ENCODE measurements at regions not wholly inside any gene's neighbourhood (a gene's known extent, or its start where the extent isn't known, plus 50 kb on each side); places are given as distances from the start of the nearest gene placed in this dataset.

GRCh38 chrX:116272861-116273260, 102.3 kb downstream of the AGTR2 start:
- DNase-seq (no peak), ATAC-seq (no peak)
- Mint-ChIP-seq H3K27ac (no peak overlapping the region), H3K9me3 (peaks cover 0 to 5% (median 0%) of the 10 kb centered on the region in 9 donors), H3K27me3 (no peaks in the 10 kb centered on the region), H3K4me1 (no peaks in the 10 kb centered on the region), H3K36me3 (no peaks in the 10 kb centered on the region), H3K4me3 (no peak overlapping the region)
- POLR2A ChIA-PET, result no interaction called here

DNA sequence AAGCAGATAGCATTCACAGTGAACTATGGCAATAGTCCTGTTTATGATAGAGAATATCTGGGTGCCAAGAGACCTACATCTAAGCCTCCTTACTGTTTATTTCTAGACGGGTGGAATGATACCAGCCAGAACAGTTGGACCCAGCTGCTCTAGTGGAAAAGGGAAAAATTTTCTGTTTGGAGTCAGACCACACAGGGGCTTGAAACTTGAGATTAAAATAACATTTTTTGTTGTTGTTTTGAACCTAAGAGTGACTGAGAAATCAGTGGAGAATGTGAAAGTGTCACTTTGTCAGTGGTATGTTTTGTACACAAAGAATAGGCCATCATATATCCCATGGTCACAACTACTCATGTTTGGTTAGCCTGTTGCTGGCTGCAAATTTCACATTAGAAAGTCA, 105.7 kb downstream of the AGTR2 start:
- Mint-ChIP-seq H3K9me3 (no peaks in the 10 kb centered on the region), H3K36me3 (no peaks in the 10 kb centered on the region), H3K27ac (no peak overlapping the region), H3K27me3 (no peaks in the 10 kb centered on the region), H3K4me3 (no peak overlapping the region), H3K4me1 (no peaks in the 10 kb centered on the region)
- POLR2A ChIA-PET, result no interaction called here
- DNase-seq (no peak), ATAC-seq (no peak)

GRCh38 chrX:116277351-116278225, 107.0 kb downstream of the AGTR2 start:
- Mint-ChIP-seq H3K4me1 (no peaks in the 10 kb centered on the region), H3K27me3 (no peaks in the 10 kb centered on the region), H3K36me3 (no peaks in the 10 kb centered on the region), H3K27ac (no peak overlapping the region), H3K9me3 (no peaks in the 10 kb centered on the region), H3K4me3 (no peak overlapping the region)
- DNase-seq (no peak), ATAC-seq (no peak)
- POLR2A ChIA-PET, result no interaction called here

DNA sequence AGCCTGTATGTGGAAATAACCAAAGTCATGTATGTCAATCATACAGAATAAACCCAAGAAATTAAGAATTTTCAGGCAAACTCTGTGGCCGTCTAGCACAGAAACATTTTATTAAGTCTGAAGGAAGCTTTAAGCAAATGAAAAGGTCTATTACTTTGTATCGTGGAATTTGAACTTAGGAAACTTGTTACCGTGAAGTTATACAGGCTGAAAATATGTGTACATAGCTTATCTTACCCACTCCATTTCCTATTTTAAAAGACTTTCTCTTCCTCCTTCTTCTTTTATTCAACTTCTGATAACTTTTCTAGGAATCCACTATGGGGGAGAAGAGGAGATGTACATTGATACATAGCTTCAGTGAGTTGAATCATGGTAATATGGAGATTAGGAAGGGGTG, 108.3 kb downstream of the AGTR2 start:
- Mint-ChIP-seq H3K4me1 (no peaks in the 10 kb centered on the region), H3K27ac (no peak overlapping the region), H3K36me3 (no peaks in the 10 kb centered on the region), H3K27me3 (no peaks in the 10 kb centered on the region), H3K4me3 (no peak overlapping the region), H3K9me3 (no peaks in the 10 kb centered on the region)
- no peak for ATAC-seq
- POLR2A ChIA-PET, result no interaction called here
- no peak for DNase-seq

DNA sequence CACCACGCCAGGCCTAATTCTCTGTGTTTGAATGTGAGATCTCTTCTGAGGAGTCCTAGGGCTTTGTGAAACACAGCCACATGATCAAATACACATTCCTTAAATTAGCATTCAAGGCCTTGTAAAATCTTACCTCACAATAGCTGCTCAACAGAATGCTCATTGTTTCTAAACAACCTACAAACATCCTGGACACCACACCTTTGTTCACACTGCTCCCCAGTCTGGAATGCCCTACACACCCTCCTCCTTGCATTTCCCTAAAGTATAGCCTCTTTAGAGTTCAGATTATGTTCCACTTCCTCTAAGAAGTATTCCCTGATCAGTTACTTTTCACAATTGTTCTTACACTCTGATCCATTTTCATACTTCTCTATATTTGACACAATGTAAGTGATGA, 110.6 kb downstream of the AGTR2 start:
- H3K4me1 Mint-ChIP-seq, result no peaks in the 10 kb centered on the region
- H3K36me3 Mint-ChIP-seq, result no peaks in the 10 kb centered on the region
- no peak overlapping the region for H3K27ac Mint-ChIP-seq
- POLR2A ChIA-PET, result no interaction called here
- no peaks in the 10 kb centered on the region for H3K9me3 Mint-ChIP-seq
- no peak overlapping the region for H3K4me3 Mint-ChIP-seq
- DNase-seq, result no peak
- H3K27me3 Mint-ChIP-seq, result no peaks in the 10 kb centered on the region
- no peak for ATAC-seq

- Mint-ChIP-seq H3K4me1 (no peaks in the 10 kb centered on the region), H3K36me3 (no peaks in the 10 kb centered on the region), H3K4me3 (no peak overlapping the region), H3K27ac (no peak overlapping the region), H3K9me3 (no peaks in the 10 kb centered on the region), H3K27me3 (no peaks in the 10 kb centered on the region)
- ATAC-seq (no peak), DNase-seq (no peak)
- POLR2A ChIA-PET, result no interaction called here
Measured at GRCh38 chrX:116282751-116283150, 112.2 kb downstream of the AGTR2 start.

DNA sequence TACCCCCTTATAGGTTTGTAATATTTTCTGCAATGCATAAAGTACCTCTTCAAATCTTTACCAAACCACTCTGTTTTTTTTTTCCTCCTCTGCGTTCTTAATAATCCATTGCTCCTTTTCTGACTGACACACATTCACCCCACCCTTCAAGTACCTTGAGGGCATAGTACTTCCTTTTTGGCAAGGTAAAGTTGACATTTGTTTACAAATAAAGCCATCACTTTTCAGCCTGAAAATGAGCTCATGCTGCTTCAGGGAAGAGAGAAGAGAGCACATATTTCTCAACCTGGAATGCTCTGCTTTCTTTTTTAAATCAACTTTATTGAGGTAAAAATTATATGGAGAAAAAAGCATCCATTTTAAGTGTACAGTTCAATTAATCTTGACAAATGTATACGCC, 113.9 kb downstream of the AGTR2 start:
- no peaks in the 10 kb centered on the region for H3K4me1 Mint-ChIP-seq

DNA sequence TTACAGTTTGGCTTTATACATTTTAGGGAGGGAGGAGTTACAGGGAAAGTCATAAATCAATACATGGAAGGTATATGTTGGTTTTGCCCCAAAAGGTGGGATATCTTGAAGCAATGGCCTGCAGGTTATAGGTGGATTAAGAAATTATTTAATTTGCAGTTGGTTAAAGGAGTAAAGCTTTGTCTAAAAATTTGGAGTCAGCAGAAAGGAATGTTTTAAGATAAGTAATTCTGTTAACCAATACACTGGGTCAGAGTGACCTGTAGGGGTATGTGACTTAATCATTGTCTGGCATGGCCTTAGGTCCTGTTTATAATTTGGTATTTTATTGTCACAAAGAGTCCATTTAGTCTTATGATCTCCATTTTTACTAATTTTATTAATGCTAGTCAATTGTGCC, 115.0 kb downstream of the AGTR2 start:
- Mint-ChIP-seq H3K27me3 (no peaks in the 10 kb centered on the region), H3K36me3 (no peaks in the 10 kb centered on the region), H3K4me3 (no peak overlapping the region), H3K27ac (no peak overlapping the region), H3K9me3 (peaks cover 0 to 2% (median 0%) of the 10 kb centered on the region in 9 donors), H3K4me1 (no peaks in the 10 kb centered on the region)
- ATAC-seq, result no peak
- no peak for DNase-seq
- POLR2A ChIA-PET, result no interaction called here

More for the DNA sequence above, 113.9 kb downstream of the AGTR2 start:
- no peak overlapping the region for H3K27ac Mint-ChIP-seq
- POLR2A ChIA-PET, result no interaction called here
- ATAC-seq (no peak), DNase-seq (no peak)
- no peak overlapping the region for H3K4me3 Mint-ChIP-seq
- H3K9me3 Mint-ChIP-seq, result peaks cover 0 to 2% (median 0%) of the 10 kb centered on the region in 9 donors
- no peaks in the 10 kb centered on the region for H3K27me3 Mint-ChIP-seq
- no peaks in the 10 kb centered on the region for H3K36me3 Mint-ChIP-seq

GRCh38 chrX:116289592-116289991, 119.0 kb downstream of the AGTR2 start:
- H3K36me3 Mint-ChIP-seq, result no peaks in the 10 kb centered on the region
- no peaks in the 10 kb centered on the region for H3K27me3 Mint-ChIP-seq
- peaks cover 0 to 2% (median 0%) of the 10 kb centered on the region in 9 donors for H3K9me3 Mint-ChIP-seq
- POLR2A ChIA-PET, result no interaction called here
- H3K4me1 Mint-ChIP-seq, result no peaks in the 10 kb centered on the region
- no peak for ATAC-seq
- no peak for DNase-seq
- no peak overlapping the region for H3K4me3 Mint-ChIP-seq
- no peak overlapping the region for H3K27ac Mint-ChIP-seq

DNA sequence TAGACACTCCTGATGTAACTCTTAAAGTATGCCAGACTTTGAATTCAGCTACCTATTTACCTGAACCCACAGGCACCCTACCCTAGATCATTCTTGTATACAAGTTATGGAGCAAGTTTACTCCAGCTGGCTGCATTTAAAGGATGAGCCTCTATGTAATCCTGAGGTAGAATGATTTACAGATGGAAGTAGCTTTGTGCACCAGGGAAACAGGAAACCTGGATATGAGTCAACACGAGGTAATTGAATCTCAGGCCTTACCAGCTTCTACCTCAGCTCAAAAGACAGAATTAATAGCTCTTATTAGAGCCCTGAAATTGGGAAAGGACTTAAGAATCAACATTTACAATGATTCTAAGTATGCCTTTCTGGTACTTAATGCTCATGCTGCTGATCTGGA, 119.8 kb downstream of the AGTR2 start:
- no peak for ATAC-seq
- POLR2A ChIA-PET, result no interaction called here

DNA sequence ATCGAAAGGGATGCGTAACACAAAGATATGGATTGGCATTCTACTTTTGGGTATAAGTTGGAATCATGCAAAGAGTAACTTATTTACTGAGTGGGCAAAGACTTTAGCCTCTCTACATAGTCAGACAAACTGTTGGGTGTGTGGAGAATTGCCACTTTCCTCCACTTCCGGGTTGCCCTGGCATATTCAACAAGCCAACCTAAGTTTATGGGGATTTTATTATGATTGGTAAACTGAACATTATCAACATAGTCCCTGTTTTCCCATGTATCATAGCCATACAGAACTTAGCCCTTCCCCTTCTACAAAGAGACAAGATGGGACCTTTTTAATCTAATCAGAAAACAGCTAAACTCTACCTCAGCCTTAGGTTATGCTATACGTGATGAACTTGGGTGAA, 121.6 kb downstream of the AGTR2 start:
- Mint-ChIP-seq H3K9me3 (peaks cover 0 to 2% (median 0%) of the 10 kb centered on the region in 9 donors), H3K4me3 (no peak overlapping the region), H3K36me3 (no peaks in the 10 kb centered on the region), H3K27ac (no peak overlapping the region), H3K27me3 (no peaks in the 10 kb centered on the region), H3K4me1 (no peaks in the 10 kb centered on the region)
- POLR2A ChIA-PET, result no interaction called here
- DNase-seq (no peak), ATAC-seq (no peak)

More for the DNA sequence above, 119.8 kb downstream of the AGTR2 start:
- Mint-ChIP-seq H3K27me3 (no peaks in the 10 kb centered on the region), H3K9me3 (peaks cover 0 to 2% (median 0%) of the 10 kb centered on the region in 9 donors), H3K27ac (no peak overlapping the region), H3K4me1 (no peaks in the 10 kb centered on the region), H3K4me3 (no peak overlapping the region), H3K36me3 (no peaks in the 10 kb centered on the region)
- DNase-seq, result no peak

DNA sequence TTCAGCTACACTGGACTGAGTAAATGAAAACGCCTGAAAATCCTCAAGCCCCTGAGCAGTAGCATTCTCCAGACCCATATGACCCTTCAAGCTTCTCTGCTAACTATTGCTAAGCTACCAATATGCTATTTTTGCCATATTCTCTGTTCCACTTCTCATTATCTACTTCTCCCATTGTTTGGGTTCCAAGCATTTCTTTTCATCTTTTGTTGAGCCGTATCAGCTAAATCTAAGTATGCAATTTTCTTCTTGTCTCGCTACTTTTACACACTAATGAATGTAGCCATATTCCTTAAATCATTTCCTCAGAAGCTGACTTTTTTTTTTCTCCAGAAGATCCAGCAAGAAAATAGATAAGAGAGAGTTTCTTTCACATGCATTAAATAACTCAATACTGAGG, 128.4 kb downstream of the AGTR2 start:
- Mint-ChIP-seq H3K27ac (no peak overlapping the region), H3K4me3 (no peak overlapping the region), H3K4me1 (no peaks in the 10 kb centered on the region), H3K9me3 (peaks cover 0 to 3% (median 0%) of the 10 kb centered on the region in 9 donors), H3K36me3 (no peaks in the 10 kb centered on the region), H3K27me3 (no peaks in the 10 kb centered on the region)
- DNase-seq, result no peak
- no peak for ATAC-seq
- POLR2A ChIA-PET, result no interaction called here

DNA sequence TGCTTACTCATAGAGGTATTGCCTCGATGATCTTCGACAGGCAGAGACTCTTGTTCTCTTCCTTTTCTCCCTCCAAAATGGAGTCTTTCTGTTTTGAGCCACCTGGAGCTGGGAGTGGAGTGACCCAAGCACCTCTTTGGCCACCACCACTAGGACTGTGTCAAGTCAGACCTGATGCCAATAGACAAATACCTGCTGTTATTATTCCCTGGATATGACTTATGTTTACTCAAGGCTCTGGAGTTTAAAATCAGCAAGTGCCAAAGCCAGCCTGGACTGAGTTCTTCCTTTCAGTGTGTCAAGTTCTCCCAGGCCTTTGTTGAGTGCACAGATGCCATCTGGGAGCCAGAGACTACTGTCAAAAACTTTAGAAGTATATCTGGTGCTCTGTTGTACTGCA, 130.2 kb upstream of the SLC6A14 start:
- Mint-ChIP-seq H3K27me3 (no peaks in the 10 kb centered on the region), H3K4me1 (no peaks in the 10 kb centered on the region), H3K36me3 (no peaks in the 10 kb centered on the region), H3K27ac (no peak overlapping the region), H3K9me3 (peaks cover 0 to 1% (median 0%) of the 10 kb centered on the region in 9 donors), H3K4me3 (no peak overlapping the region)
- POLR2A ChIA-PET, result no interaction called here
- ATAC-seq, result no peak
- DNase-seq, result no peak

DNA sequence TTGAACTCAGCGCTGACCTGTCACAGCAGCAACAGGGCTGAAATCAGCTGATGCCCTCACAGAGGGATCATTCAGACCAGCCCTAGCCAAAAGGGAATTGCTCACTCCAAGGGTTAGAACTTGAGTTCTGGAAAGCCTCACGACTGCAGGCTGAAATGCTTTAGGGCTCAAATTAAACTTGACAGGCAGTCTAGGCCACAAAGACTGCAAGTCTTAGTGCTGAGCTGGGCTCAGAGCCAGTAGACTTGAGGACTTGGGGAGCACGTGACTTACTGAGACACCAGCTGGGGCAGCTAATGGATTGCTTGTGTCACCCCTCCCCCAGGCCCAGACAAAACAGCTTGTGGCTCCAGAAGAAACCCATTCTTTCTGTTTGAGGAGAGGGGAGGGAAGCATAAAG, 119.0 kb upstream of the SLC6A14 start:
- POLR2A ChIA-PET, result no interaction called here
- Mint-ChIP-seq H3K36me3 (no peaks in the 10 kb centered on the region), H3K9me3 (peaks cover 0 to 4% (median 0%) of the 10 kb centered on the region in 9 donors), H3K4me1 (no peaks in the 10 kb centered on the region), H3K27ac (no peak overlapping the region), H3K4me3 (no peak overlapping the region), H3K27me3 (no peaks in the 10 kb centered on the region)
- DNase-seq (no peak), ATAC-seq (no peak)
